BE2C (cell line): ENCODE measurements at regions not wholly inside any gene's neighbourhood (a gene's known extent, or its start where the extent isn't known, plus 50 kb on each side); places are given as distances from the start of the nearest gene placed in this dataset.

ENCODE experiments used
- DNase-seq: peaks from one replicate; pipeline ENCODE4 v3.0.0-alpha.2; 2020
- H3K27me3 ChIP-seq: fragments of 250-450 bp; sonication (Bioruptor Pico); 2 replicates; pipeline ENCODE4 v1.5.1; 2020; ENCODE audit warnings: mild to moderate bottlenecking
- H3K36me3 ChIP-seq: fragments of 250-450 bp; sonication (Bioruptor Pico); 2 replicates; pipeline ENCODE4 v1.5.1; 2020; ENCODE audit warnings: mild to moderate bottlenecking
- H3K4me1 ChIP-seq: fragments of 250-450 bp; sonication (Bioruptor Pico); 2 replicates; pipeline ENCODE4 v1.5.1; 2020
- H3K4me3 ChIP-seq: 2 replicates; pipeline ENCODE4 v1.5.1; 2011; ENCODE audit warnings: low read depth, low read length
- H3K9me3 ChIP-seq: fragments of 250-450 bp; sonication (Bioruptor Pico); 2 replicates; pipeline ENCODE4 v1.5.1; 2020
- CTCF ChIP-seq: IDR thresholded peaks from 2 replicates; pipeline ENCODE4 v1.5.1; 2012; ENCODE audit warnings: mild to moderate bottlenecking, low read depth, low read length

DNA sequence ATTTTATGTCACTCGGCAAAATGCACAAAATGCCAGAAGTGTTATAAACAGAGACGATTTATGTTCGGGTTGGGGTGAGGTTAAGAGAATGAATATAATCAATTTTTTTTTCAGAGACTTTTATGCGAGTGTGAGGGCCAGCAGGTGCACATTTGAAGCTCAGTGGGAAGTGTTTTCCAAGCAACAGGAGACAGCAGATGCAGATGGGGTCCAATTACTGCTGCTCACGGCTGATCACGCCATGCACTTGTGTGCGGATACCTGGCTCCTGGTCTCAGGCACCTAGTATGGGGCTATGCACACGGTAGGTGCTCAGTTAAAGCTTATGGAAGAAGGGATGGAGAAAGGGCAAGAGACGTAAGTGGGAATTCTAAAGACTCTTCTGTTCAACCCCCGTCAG, 249.1 kb downstream of the MIAT start:
- Histone ChIP-seq H3K4me3 (no peak overlapping the region), H3K9me3 (no peaks in the 10 kb centered on the region), H3K4me1 (no peaks in the 10 kb centered on the region), H3K36me3 (no peaks in the 10 kb centered on the region), H3K27me3 (no peaks in the 10 kb centered on the region; the same call in 1 of the 2 replicates)
- DNase-seq: no peak
- no peak for TF ChIP-seq CTCF

DNA sequence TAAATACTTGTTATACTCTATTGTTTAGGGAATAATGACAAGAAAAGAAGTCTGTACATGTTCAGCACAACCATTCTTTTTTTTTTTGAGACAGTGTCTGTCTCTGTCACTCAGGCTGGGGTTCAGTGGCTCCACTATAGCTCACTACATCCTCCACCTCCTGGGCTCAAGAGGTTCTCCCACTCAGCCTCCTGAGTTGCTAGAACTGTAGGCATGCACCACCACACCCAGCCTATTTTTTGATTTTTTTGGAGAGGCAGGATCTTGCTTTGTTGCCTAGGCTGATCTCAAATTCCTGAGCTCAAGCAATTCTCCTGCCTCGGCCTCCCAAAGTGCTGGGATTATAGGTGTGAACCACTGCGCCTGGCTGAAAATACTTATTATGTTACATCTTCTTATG, 250.0 kb downstream of the MIAT start:
- TF ChIP-seq CTCF: no peak
- H3K4me3 ChIP-seq: no peak overlapping the region
- no peak for DNase-seq
- H3K4me1 ChIP-seq: no peaks in the 10 kb centered on the region
- no peaks in the 10 kb centered on the region; the same call in 1 of the 2 replicates for H3K27me3 ChIP-seq
- H3K36me3 ChIP-seq: no peaks in the 10 kb centered on the region
- H3K9me3 ChIP-seq: no peaks in the 10 kb centered on the region

- no peaks in the 10 kb centered on the region for H3K36me3 ChIP-seq
- H3K27me3 ChIP-seq: no peaks in the 10 kb centered on the region
- H3K4me3 ChIP-seq: no peak overlapping the region
- no peak for DNase-seq
- no peak for TF ChIP-seq CTCF
- H3K4me1 ChIP-seq: no peaks in the 10 kb centered on the region
- no peaks in the 10 kb centered on the region for H3K9me3 ChIP-seq
These were observed 253.5 kb downstream of the MIAT start for GRCh38 chr22:26910845-26911244.

GRCh38 chr22:26912655-26913345, 255.4 kb downstream of the MIAT start:
- DNase-seq: no peak
- Histone ChIP-seq H3K27me3 (no peaks in the 10 kb centered on the region), H3K4me3 (no peak overlapping the region), H3K4me1 (no peaks in the 10 kb centered on the region), H3K36me3 (no peaks in the 10 kb centered on the region), H3K9me3 (no peaks in the 10 kb centered on the region)
- no peak for TF ChIP-seq CTCF

- H3K36me3 ChIP-seq: no peaks in the 10 kb centered on the region
- H3K4me1 ChIP-seq: no peaks in the 10 kb centered on the region
- no peak for DNase-seq
- no peaks in the 10 kb centered on the region for H3K27me3 ChIP-seq
- no peak for TF ChIP-seq CTCF
- H3K9me3 ChIP-seq: no peaks in the 10 kb centered on the region
- H3K4me3 ChIP-seq: no peak overlapping the region
These were observed 257.3 kb downstream of the MIAT start for GRCh38 chr22:26914519-26915185.

GRCh38 chr22:26916236-26916635, 258.8 kb downstream of the MIAT start:
- TF ChIP-seq CTCF: no peak
- no peaks in the 10 kb centered on the region for H3K9me3 ChIP-seq
- no peaks in the 10 kb centered on the region for H3K27me3 ChIP-seq
- DNase-seq: no peak
- H3K4me3 ChIP-seq: no peak overlapping the region
- H3K4me1 ChIP-seq: no peaks in the 10 kb centered on the region
- no peaks in the 10 kb centered on the region for H3K36me3 ChIP-seq
